Ovary (tissue), 3 donors: ENCODE measurements at regions not wholly inside any gene's neighbourhood (a gene's known extent, or its start where the extent isn't known, plus 50 kb on each side); places are given as distances from the start of the nearest gene placed in this dataset.

Experiments
- POLR2A ChIP-seq: fragments of 450-650 bp; IDR thresholded peaks from one replicate; pipeline ENCODE4 v1.6.1; 2017; ENCODE audit warnings: antibody characterized with exemption, mild to moderate bottlenecking, moderate library complexity
- TF ChIP-seq, protein P1 (sequence below), 3 donors: fragments of 450-650 bp in 2 of 3; fragments of 200-600 bp in 1 of 3; IDR thresholded peaks; one replicate each; pipeline versions ENCODE4 v1.5.1 to v1.8.0; 2016 to 2022; ENCODE audit warnings: antibody characterized with exemption in 3 of 3, mild to moderate bottlenecking in 1 of 3
- donor health status: DM: no; HTN: no; CAD: no.

DNA sequence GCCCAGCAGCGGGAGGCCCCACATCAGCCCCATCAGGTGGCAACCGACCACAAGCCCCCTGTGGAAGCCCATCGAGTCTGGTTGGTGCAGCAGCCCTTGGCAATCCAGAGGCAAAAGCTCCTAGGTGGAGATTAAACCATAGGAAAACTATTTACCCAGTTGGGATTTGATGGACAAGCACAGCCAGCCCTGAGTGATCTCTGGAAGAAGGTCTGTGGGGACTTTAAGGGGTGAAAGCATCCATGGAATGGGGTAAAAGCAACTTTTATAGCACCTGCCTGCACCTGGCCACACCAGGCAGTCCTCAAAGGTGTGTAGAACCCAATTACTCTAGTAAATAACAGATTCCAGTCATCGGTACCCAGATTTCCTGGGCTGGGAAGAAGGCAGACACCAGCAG is 206.3 kb downstream of the IGSF11 start:
- TF ChIP-seq, protein P1, sequence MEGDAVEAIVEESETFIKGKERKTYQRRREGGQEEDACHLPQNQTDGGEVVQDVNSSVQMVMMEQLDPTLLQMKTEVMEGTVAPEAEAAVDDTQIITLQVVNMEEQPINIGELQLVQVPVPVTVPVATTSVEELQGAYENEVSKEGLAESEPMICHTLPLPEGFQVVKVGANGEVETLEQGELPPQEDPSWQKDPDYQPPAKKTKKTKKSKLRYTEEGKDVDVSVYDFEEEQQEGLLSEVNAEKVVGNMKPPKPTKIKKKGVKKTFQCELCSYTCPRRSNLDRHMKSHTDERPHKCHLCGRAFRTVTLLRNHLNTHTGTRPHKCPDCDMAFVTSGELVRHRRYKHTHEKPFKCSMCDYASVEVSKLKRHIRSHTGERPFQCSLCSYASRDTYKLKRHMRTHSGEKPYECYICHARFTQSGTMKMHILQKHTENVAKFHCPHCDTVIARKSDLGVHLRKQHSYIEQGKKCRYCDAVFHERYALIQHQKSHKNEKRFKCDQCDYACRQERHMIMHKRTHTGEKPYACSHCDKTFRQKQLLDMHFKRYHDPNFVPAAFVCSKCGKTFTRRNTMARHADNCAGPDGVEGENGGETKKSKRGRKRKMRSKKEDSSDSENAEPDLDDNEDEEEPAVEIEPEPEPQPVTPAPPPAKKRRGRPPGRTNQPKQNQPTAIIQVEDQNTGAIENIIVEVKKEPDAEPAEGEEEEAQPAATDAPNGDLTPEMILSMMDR (IDR thresholded peaks at IDR 0.05), result no peak
- TF ChIP-seq POLR2A, result no peak
